HG03139 (cell line): ENCODE measurements at regions not wholly inside any gene's neighbourhood (a gene's known extent, or its start where the extent isn't known, plus 50 kb on each side); places are given as distances from the start of the nearest gene placed in this dataset.

Source experiments
- ATAC-seq: cut with Tn5 transposase; IDR thresholded peaks from one replicate; pipeline ENCODE4 v1.9.1; 2021; ENCODE audit not compliant: unreplicated experiment

GRCh38 chr15:62914461-62915079 lies 128.0 kb upstream of the TPM1 start:
- no peak for ATAC-seq

GRCh38 chr15:62920682-62921502 lies 121.7 kb upstream of the TPM1 start:
- ATAC-seq, result no peak

GRCh38 chr15:62922514-62922913 lies 120.0 kb upstream of the TPM1 start:
- ATAC-seq, result no peak

GRCh38 chr15:62925875-62926274 lies 116.7 kb upstream of the TPM1 start:
- ATAC-seq, result no peak

GRCh38 chr15:62927196-62927595 lies 115.4 kb upstream of the TPM1 start:
- no peak for ATAC-seq

GRCh38 chr15:62927836-62928235 lies 114.7 kb upstream of the TPM1 start:
- no peak for ATAC-seq

- no peak for ATAC-seq
Observed at GRCh38 chr15:62928242-62928999, 114.1 kb upstream of the TPM1 start.

- no peak for ATAC-seq
Observed at GRCh38 chr15:62929000-62929357, 113.6 kb upstream of the TPM1 start.

GRCh38 chr15:62931650-62932049 lies 110.9 kb upstream of the TPM1 start:
- ATAC-seq, result no peak

- no peak for ATAC-seq
Observed at GRCh38 chr15:62932436-62932835, 110.1 kb upstream of the TPM1 start.

GRCh38 chr15:62933386-62933785 lies 109.2 kb upstream of the TPM1 start:
- ATAC-seq, result no peak

- no peak for ATAC-seq
Observed at GRCh38 chr15:62934236-62934971, 108.1 kb upstream of the TPM1 start.

- ATAC-seq, result no peak
Observed at GRCh38 chr15:62935300-62936081, 107.1 kb upstream of the TPM1 start.

GRCh38 chr15:62938825-62939224 lies 103.7 kb upstream of the TPM1 start:
- ATAC-seq, result no peak

GRCh38 chr15:62940093-62940754 lies 102.3 kb upstream of the TPM1 start:
- ATAC-seq, result no peak

GRCh38 chr15:62940755-62941361 lies 101.7 kb upstream of the TPM1 start:
- ATAC-seq, result no peak

- ATAC-seq, result no peak
Observed at GRCh38 chr15:62941699-62942098, 100.8 kb upstream of the TPM1 start.

- ATAC-seq, result no peak
Observed at GRCh38 chr15:62942428-62942827, 100.1 kb upstream of the TPM1 start.

GRCh38 chr15:62945063-62945462 lies 97.5 kb upstream of the TPM1 start:
- no peak for ATAC-seq

GRCh38 chr15:62945760-62946159 lies 96.8 kb upstream of the TPM1 start:
- no peak for ATAC-seq
